ENCODE measurements at regions not wholly inside any gene's neighbourhood (a gene's known extent, or its start where the extent isn't known, plus 50 kb on each side); places are given as distances from the start of the nearest gene placed in this dataset.

- Histone ChIP-seq H2AFZ (ENCODE audit: low read length) (no peak overlapping the region), H3K4me1 (ENCODE audit: insufficient read depth, low read length) (no peaks in the 10 kb centered on the region), H4K91ac (ENCODE audit: insufficient read length, low read depth, low read length) (no peak overlapping the region), H3K4ac (ENCODE audit: low read depth, low read length) (no peak overlapping the region), H3K79me1 (ENCODE audit: insufficient read depth, low read depth, low read length, poor library complexity, severe bottlenecking) (no peaks in the 10 kb centered on the region), H3K18ac (ENCODE audit: insufficient read length, low read depth, low read length) (no peak overlapping the region), H3K56ac (ENCODE audit: insufficient read length, low read depth, low read length) (no peak overlapping the region), H3K79me2 (ENCODE audit: insufficient read depth, low read length) (no peaks in the 10 kb centered on the region), H3K4me2 (ENCODE audit: insufficient read depth, insufficient read length, low read length) (no peak overlapping the region), H3K9ac (ENCODE audit: extremely low read depth, insufficient read length, low read length) (no peak overlapping the region), H4K20me1 (ENCODE audit: control insufficient read depth, insufficient read depth, insufficient read length) (no peaks in the 10 kb centered on the region), H2BK15ac (ENCODE audit: low read depth, low read length) (no peak overlapping the region), H2BK20ac (ENCODE audit: low read depth, low read length, poor library complexity, severe bottlenecking) (no peak overlapping the region), H4K5ac (ENCODE audit: insufficient read length, low read depth, low read length) (no peak overlapping the region), H3K23ac (ENCODE audit: insufficient read length, low read depth, low read length) (no peak overlapping the region), H2AK5ac (ENCODE audit: insufficient read length, low read length) (no peak overlapping the region), H3K27me3 (ENCODE audit: insufficient read depth, low read length) (no peaks in the 10 kb centered on the region), H2BK5ac (ENCODE audit: insufficient read length, low read length) (no peak overlapping the region), H3K27ac (ENCODE audit: insufficient read length, low read depth, low read length) (no peak overlapping the region), H3K14ac (ENCODE audit: insufficient read depth, low read length) (no peak overlapping the region), H3T11ph (ENCODE audit: low read length) (no peak overlapping the region), H3K23me2 (ENCODE audit: insufficient read length, low read depth, low read length, poor library complexity, severe bottlenecking) (no peaks in the 10 kb centered on the region), H2BK120ac (ENCODE audit: low read depth, low read length, poor library complexity, severe bottlenecking) (no peak overlapping the region), H3K9me3 (ENCODE audit: control insufficient read depth, low read depth, low read length) (no peaks in the 10 kb centered on the region), H4K8ac (replicated peaks; ENCODE audit: insufficient read length, low read depth, low read length) (no peak overlapping the region), H2BK12ac (ENCODE audit: insufficient read length, low read depth, low read length) (no peak overlapping the region)
- Mint-ChIP-seq H3K4me3 (no peak overlapping the region), H3K9me3 (no peaks in the 10 kb centered on the region; a peak in 1 of 5 replicates), H3K27me3 (ENCODE audit: low read depth) (no peaks in the 10 kb centered on the region), H3K36me3 (ENCODE audit: insufficient read depth in 1 of 3, low read depth in 3 of 3) (no peaks in the 10 kb centered on the region), H3K27ac (no peak overlapping the region), H3K4me1 (peaks cover 4 to 6% of the 10 kb centered on the region in 2 experiments; a peak in 1 of 4 replicates)
- TF ChIP-seq CTCF (conservative IDR thresholded peaks at IDR 0.05) = no peak
- WGBS (ENCODE audit: extremely low coverage, insufficient read length, low lambda C conversion rate) = no CpG with 5 or more reads among the region's 6 CpGs
- no peak for DNase-seq
Measured at GRCh38 chr13:34419755-34420154, 522.3 kb upstream of the NBEA start.

All from H9 (cell line).